ENCODE measurements at regions not wholly inside any gene's neighbourhood (a gene's known extent, or its start where the extent isn't known, plus 50 kb on each side); places are given as distances from the start of the nearest gene placed in this dataset.

DNA sequence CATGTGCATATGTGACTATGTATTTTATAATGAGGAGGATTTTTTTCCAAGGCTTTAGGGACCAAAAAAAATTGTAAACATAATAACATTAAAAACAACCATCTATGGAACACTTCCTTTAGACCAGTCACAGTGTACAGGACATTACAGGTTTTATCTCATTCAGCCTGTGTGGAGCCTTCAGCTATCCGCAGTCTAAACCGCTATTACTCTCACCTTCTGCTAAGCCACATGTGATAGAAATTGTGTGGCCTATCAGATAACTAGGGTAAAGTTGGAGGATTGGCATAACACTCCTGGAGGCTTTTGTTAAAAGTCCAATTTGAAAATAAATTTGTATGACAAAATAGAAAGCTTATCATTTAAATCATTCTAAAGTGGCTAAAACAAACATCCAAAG, 281.2 kb upstream of the TMTC1 start:
- intact Hi-C loops (cut with micrococcal nuclease), result no loop called here
- BruUV-seq (replicated peaks), result no TSS peak

More for the DNA sequence above, 281.2 kb upstream of the TMTC1 start:
- H3K36me3 ChIP-seq (ENCODE audit: control insufficient read depth, insufficient read depth, low read length), result no peaks in the 10 kb centered on the region
- no peak overlapping the region for H3K23ac ChIP-seq (ENCODE audit: low read depth, low read length)
- ATAC-seq (ENCODE audit: low read depth) (no peak), DNase-seq (no peak)
- H3K79me1 ChIP-seq (ENCODE audit: low read depth in 1 of 2, low read length in 2 of 2), result no peaks in the 10 kb centered on the region
- TF ChIP-seq MAZ (IDR thresholded peaks at IDR 0.05; ENCODE audit: borderline replicate concordance, low read depth, low read length) (no peak), FOS (IDR thresholded peaks at IDR 0.05; ENCODE audit: low read depth, low read length) (no peak), MXI1 (IDR thresholded peaks at IDR 0.05; ENCODE audit: borderline replicate concordance, low read depth, low read length) (no peak), RFX5 (IDR thresholded peaks at IDR 0.05; ENCODE audit: low read depth, low read length) (no peak), CHD1 (IDR thresholded peaks at IDR 0.05; ENCODE audit: low read depth, low read length) (no peak), MAFK (IDR thresholded peaks at IDR 0.05; ENCODE audit: low read depth, low read length) (no peak), BHLHE40 (IDR thresholded peaks at IDR 0.05; ENCODE audit: low read depth, low read length) (no peak)
- no peak overlapping the region for H4K5ac ChIP-seq (ENCODE audit: low read depth, low read length)
- H3K56ac ChIP-seq (ENCODE audit: extremely low read depth, insufficient read depth, low read length), result no peak overlapping the region
- CTCF ChIA-PET, result no interaction called here
- no peak overlapping the region for H2AK5ac ChIP-seq (ENCODE audit: low read depth, low read length)
- no peak overlapping the region for H3K9ac ChIP-seq (ENCODE audit: low read depth, low read length)
- no peak overlapping the region for H2BK15ac ChIP-seq (ENCODE audit: low read depth, low read length)
- no peaks in the 10 kb centered on the region for H3K9me3 ChIP-seq (ENCODE audit: control insufficient read depth, insufficient read depth, low read length)
- H4K8ac ChIP-seq (ENCODE audit: low read depth in 2 of 2, low read length in 2 of 2), result no peak overlapping the region
- no peaks in the 10 kb centered on the region for H3K9me1 ChIP-seq (ENCODE audit: insufficient read depth, low read length)
- H3K4me1 ChIP-seq (ENCODE audit: control insufficient read depth, insufficient read depth, low read length), result no peaks in the 10 kb centered on the region
- H3K27ac ChIP-seq (ENCODE audit: insufficient read depth, low read length), result no peak overlapping the region
- H2BK120ac ChIP-seq (ENCODE audit: low read depth, low read length), result no peak overlapping the region
- no peak overlapping the region for H3K4ac ChIP-seq (ENCODE audit: low read depth, low read length)
- H2AFZ ChIP-seq (replicated peaks; ENCODE audit: low read length, poor library complexity), result no peak overlapping the region
- H2AK9ac ChIP-seq (replicated peaks; ENCODE audit: low read depth, low read length, poor library complexity), result no peak overlapping the region
- no peak overlapping the region for H4K91ac ChIP-seq (ENCODE audit: insufficient read depth, low read depth, low read length)
- WGBS, 2 experiments (ENCODE audit: extremely low coverage in 2 of 2, insufficient read length in 1 of 2), result no CpG with 5 or more reads among the region's 2 CpGs
- H3K18ac ChIP-seq (ENCODE audit: low read depth, low read length), result no peak overlapping the region
- H4K20me1 ChIP-seq (ENCODE audit: insufficient read depth, low read length), result no peaks in the 10 kb centered on the region
- H3K27me3 ChIP-seq (ENCODE audit: control insufficient read depth, insufficient read depth, low read length), result no peaks in the 10 kb centered on the region
- no peak overlapping the region for H3K4me2 ChIP-seq (ENCODE audit: low read depth, low read length)
- H3K4me3 ChIP-seq (ENCODE audit: insufficient read depth, low read depth, low read length), result no peak overlapping the region
- in situ Hi-C loops (cut with MboI; ENCODE audit: low sequenced_read_pairs), result no loop called here
- H2BK5ac ChIP-seq (ENCODE audit: low read depth, low read length, poor library complexity, severe bottlenecking), result no peak overlapping the region
- dilution Hi-C loops (cut with HindIII; ENCODE audit: low sequenced_read_pairs, unreplicated experiment), result no loop called here
- H3K14ac ChIP-seq (replicated peaks; ENCODE audit: low read depth, low read length), result no peak overlapping the region
- no peak overlapping the region for H2BK20ac ChIP-seq (ENCODE audit: low read depth, low read length)
- POLR2A ChIA-PET (ENCODE audit: unreplicated experiment), result no interaction called here
